Mesothelial cell of epicardium (in vitro differentiated cells): ENCODE measurements at regions not wholly inside any gene's neighbourhood (a gene's known extent, or its start where the extent isn't known, plus 50 kb on each side); places are given as distances from the start of the nearest gene placed in this dataset.

ENCODE experiments used
- DNase-seq, 2 experiments: peaks; one replicate each; pipeline ENCODE4 v3.0.0; 2021; ENCODE audit warnings: low spot score in 2 of 2; ENCODE audit not compliant: unreplicated experiment in 2 of 2
- H3K27ac Mint-ChIP-seq: 2 replicates; pipeline ENCODE4 v1.8.0; 2021; ENCODE audit warnings: mixed read lengths
- H3K27me3 Mint-ChIP-seq: 2 replicates; pipeline ENCODE4 v1.8.0; 2021; ENCODE audit warnings: low read depth, mixed read lengths
- H3K36me3 Mint-ChIP-seq: 2 replicates; pipeline ENCODE4 v1.8.0; 2021; ENCODE audit warnings: mixed read lengths
- H3K4me1 Mint-ChIP-seq: 2 replicates; pipeline ENCODE4 v1.8.0; 2021; ENCODE audit warnings: mixed read lengths
- H3K4me3 Mint-ChIP-seq: 2 replicates; pipeline ENCODE4 v1.8.0; 2021; ENCODE audit warnings: mild to moderate bottlenecking, moderate library complexity, mixed read lengths
- H3K9me3 Mint-ChIP-seq: 2 replicates; pipeline ENCODE4 v1.8.0; 2021; ENCODE audit warnings: mixed read lengths
- CTCF ChIP-seq: fragments of 200-600 bp; sonication (generic); IDR thresholded peaks from one replicate; pipeline ENCODE4 v1.5.0; 2021; ENCODE audit warnings: antibody characterized with exemption; ENCODE audit not compliant: unreplicated experiment

GRCh38 chr2:128474962-128475361 is 156.3 kb upstream of the HS6ST1 start:
- peak in 1 of 2 experiments; percentile 24 for DNase-seq
- no peak for TF ChIP-seq CTCF
- no peak overlapping the region for H3K27ac Mint-ChIP-seq
- peaks cover 8% of the 10 kb centered on the region for H3K36me3 Mint-ChIP-seq
- H3K4me1 Mint-ChIP-seq, result peaks cover 41% of the 10 kb centered on the region
- no peak overlapping the region for H3K4me3 Mint-ChIP-seq
- peaks cover 6% of the 10 kb centered on the region for H3K9me3 Mint-ChIP-seq
- no peaks in the 10 kb centered on the region for H3K27me3 Mint-ChIP-seq

- H3K36me3 Mint-ChIP-seq, result peaks cover 6% of the 10 kb centered on the region
- peak overlapping the region; percentile 12 for H3K27ac Mint-ChIP-seq
- peaks cover 41% of the 10 kb centered on the region for H3K4me1 Mint-ChIP-seq
- H3K4me3 Mint-ChIP-seq, result no peak overlapping the region
- TF ChIP-seq CTCF, result no peak
- peak in 1 of 2 experiments; percentile 29 for DNase-seq
- H3K27me3 Mint-ChIP-seq, result no peaks in the 10 kb centered on the region
- peaks cover 6% of the 10 kb centered on the region for H3K9me3 Mint-ChIP-seq
Measured at GRCh38 chr2:128475427-128476211, 157.0 kb upstream of the HS6ST1 start.

- Mint-ChIP-seq H3K4me1 (peaks cover 41% of the 10 kb centered on the region), H3K27me3 (no peaks in the 10 kb centered on the region), H3K9me3 (peaks cover 15% of the 10 kb centered on the region), H3K4me3 (no peak overlapping the region), H3K36me3 (peaks cover 8% of the 10 kb centered on the region), H3K27ac (no peak overlapping the region)
- no peak for TF ChIP-seq CTCF
- DNase-seq, result peak in 1 of 2 experiments; percentile 29
Measured at GRCh38 chr2:128477026-128477820, 158.6 kb upstream of the HS6ST1 start.

GRCh38 chr2:128477891-128478290 is 159.2 kb upstream of the HS6ST1 start:
- no peak overlapping the region for H3K27ac Mint-ChIP-seq
- no peaks in the 10 kb centered on the region for H3K27me3 Mint-ChIP-seq
- H3K4me1 Mint-ChIP-seq, result peaks cover 37% of the 10 kb centered on the region
- TF ChIP-seq CTCF, result no peak
- peaks cover 18% of the 10 kb centered on the region for H3K9me3 Mint-ChIP-seq
- H3K36me3 Mint-ChIP-seq, result peaks cover 8% of the 10 kb centered on the region
- H3K4me3 Mint-ChIP-seq, result no peak overlapping the region
- peak in 1 of 2 experiments; percentile 7 for DNase-seq

- peaks cover 53% of the 10 kb centered on the region for H3K4me1 Mint-ChIP-seq
Measured at GRCh38 chr2:128485761-128486639, 167.3 kb upstream of the HS6ST1 start.

More at GRCh38 chr2:128485761-128486639, 167.3 kb upstream of the HS6ST1 start:
- peak in 1 of 2 experiments; percentile 34 for DNase-seq
- Mint-ChIP-seq H3K36me3 (peaks cover 5% of the 10 kb centered on the region), H3K9me3 (peaks cover 22% of the 10 kb centered on the region), H3K27ac (peak overlapping the region; percentile 15), H3K27me3 (no peaks in the 10 kb centered on the region), H3K4me3 (no peak overlapping the region)
- no peak for TF ChIP-seq CTCF
